Activated naive CD8-positive, alpha-beta T cell treated with anti-CD3 and anti-CD28 coated beads, Interleukin-2, amount 10 ng/mL, durations not matched to agents 7 days and 5 days (primary cell): ENCODE measurements at regions not wholly inside any gene's neighbourhood (a gene's known extent, or its start where the extent isn't known, plus 50 kb on each side); places are given as distances from the start of the nearest gene placed in this dataset.

Experiments
- ATAC-seq: fragments of 150-1000 bp; cut with Tn5 transposase; one replicate; pipeline ENCODE4 v1.10.0; 2021; ENCODE audit warnings: low read depth, moderate library complexity
- POLR2A ChIA-PET: fragments of 350-600 bp; sonication (Branson Sonifier 250); formaldehyde crosslinking; loops from one replicate; lab custom pipeline; 2021; ENCODE audit warnings: antibody characterized with exemption; lab: Charles Lee
- DNase-seq: peaks from one replicate; pipeline ENCODE4 v3.0.0; 2021
- H3K27ac Mint-ChIP-seq: one replicate; pipeline ENCODE4 v1.8.0; 2022; ENCODE audit warnings: mild to moderate bottlenecking, mixed read lengths
- H3K27me3 Mint-ChIP-seq: one replicate; pipeline ENCODE4 v1.8.0; 2022; ENCODE audit warnings: mild to moderate bottlenecking, moderate library complexity, mixed read lengths
- H3K36me3 Mint-ChIP-seq: one replicate; pipeline ENCODE4 v1.8.0; 2021; ENCODE audit warnings: mild to moderate bottlenecking, mixed read lengths
- H3K4me1 Mint-ChIP-seq: one replicate; pipeline ENCODE4 v1.8.0; 2021; ENCODE audit warnings: mixed read lengths
- H3K4me3 Mint-ChIP-seq: one replicate; pipeline ENCODE4 v1.8.0; 2022; ENCODE audit warnings: mild to moderate bottlenecking, moderate library complexity, mixed read lengths
- H3K9me3 Mint-ChIP-seq: one replicate; pipeline ENCODE4 v1.8.0; 2021; ENCODE audit warnings: mixed read lengths

- H3K27me3 Mint-ChIP-seq: peaks cover 4% of the 10 kb centered on the region
- ATAC-seq (no peak), DNase-seq (no peak)
- POLR2A ChIA-PET: no interaction called here
- no peak overlapping the region for H3K27ac Mint-ChIP-seq
- no peak overlapping the region for H3K4me3 Mint-ChIP-seq
- H3K9me3 Mint-ChIP-seq: peaks cover 2% of the 10 kb centered on the region
- H3K36me3 Mint-ChIP-seq: peaks cover 14% of the 10 kb centered on the region
- H3K4me1 Mint-ChIP-seq: peaks cover 39% of the 10 kb centered on the region
Measured at GRCh38 chr10:129098517-129098916, 368.5 kb upstream of the MGMT start.

- peaks cover 43% of the 10 kb centered on the region for H3K4me1 Mint-ChIP-seq
- POLR2A ChIA-PET: no interaction called here
- H3K9me3 Mint-ChIP-seq: peaks cover 2% of the 10 kb centered on the region
- DNase-seq: no peak
- peaks cover 4% of the 10 kb centered on the region for H3K27me3 Mint-ChIP-seq
- H3K36me3 Mint-ChIP-seq: peaks cover 14% of the 10 kb centered on the region
- no peak for ATAC-seq
- no peak overlapping the region for H3K4me3 Mint-ChIP-seq
- no peak overlapping the region for H3K27ac Mint-ChIP-seq
Measured at GRCh38 chr10:129099486-129099885, 367.6 kb upstream of the MGMT start.

GRCh38 chr10:129099992-129100391, 367.0 kb upstream of the MGMT start:
- Mint-ChIP-seq H3K27me3 (peaks cover 4% of the 10 kb centered on the region), H3K27ac (peak overlapping the region; percentile 6), H3K4me1 (peaks cover 48% of the 10 kb centered on the region), H3K9me3 (peaks cover 2% of the 10 kb centered on the region), H3K4me3 (no peak overlapping the region), H3K36me3 (peaks cover 14% of the 10 kb centered on the region)
- DNase-seq: no peak
- POLR2A ChIA-PET: no interaction called here
- no peak for ATAC-seq

- peak overlapping the region; percentile 58 for H3K4me3 Mint-ChIP-seq
- peaks cover 14% of the 10 kb centered on the region for H3K36me3 Mint-ChIP-seq
- POLR2A ChIA-PET: interaction anchor here (0.8 to 1.0 kb wide), 3 partner anchors 44 to 65 kb away, joined by 3 read pairs; no protein-coding TSS in a partner anchor
- H3K9me3 Mint-ChIP-seq: peaks cover 2% of the 10 kb centered on the region
- DNase-seq (peak; percentile 43), ATAC-seq (peak; percentile 74)
- H3K27me3 Mint-ChIP-seq: peaks cover 4% of the 10 kb centered on the region
- H3K4me1 Mint-ChIP-seq: peaks cover 52% of the 10 kb centered on the region
- peak overlapping the region; percentile 84 for H3K27ac Mint-ChIP-seq
Measured at GRCh38 chr10:129101232-129101980, 365.6 kb upstream of the MGMT start.

GRCh38 chr10:129102906-129103693, 363.9 kb upstream of the MGMT start:
- Mint-ChIP-seq H3K4me1 (peaks cover 47% of the 10 kb centered on the region), H3K9me3 (peaks cover 2% of the 10 kb centered on the region), H3K4me3 (no peak overlapping the region), H3K27me3 (no peaks in the 10 kb centered on the region), H3K36me3 (peaks cover 14% of the 10 kb centered on the region), H3K27ac (peak overlapping the region; percentile 55)
- ATAC-seq: no peak
- POLR2A ChIA-PET: interaction anchor here (1.4 kb wide), 1 partner anchor 45 kb away, joined by 3 read pairs; no protein-coding TSS in a partner anchor
- DNase-seq: no peak

- ATAC-seq (no peak), DNase-seq (no peak)
- POLR2A ChIA-PET: no interaction called here
- Mint-ChIP-seq H3K4me1 (peaks cover 42% of the 10 kb centered on the region), H3K36me3 (peaks cover 14% of the 10 kb centered on the region), H3K9me3 (peaks cover 2% of the 10 kb centered on the region), H3K27ac (peak overlapping the region; percentile 45), H3K4me3 (no peak overlapping the region), H3K27me3 (no peaks in the 10 kb centered on the region)
Measured at GRCh38 chr10:129104266-129105045, 362.6 kb upstream of the MGMT start.

GRCh38 chr10:129105266-129105665, 361.8 kb upstream of the MGMT start:
- DNase-seq: no peak
- H3K9me3 Mint-ChIP-seq: peaks cover 2% of the 10 kb centered on the region
- peaks cover 10% of the 10 kb centered on the region for H3K36me3 Mint-ChIP-seq
- H3K4me1 Mint-ChIP-seq: peaks cover 42% of the 10 kb centered on the region
- POLR2A ChIA-PET: no interaction called here
- peak overlapping the region; percentile 42 for H3K4me3 Mint-ChIP-seq
- no peaks in the 10 kb centered on the region for H3K27me3 Mint-ChIP-seq
- no peak for ATAC-seq
- H3K27ac Mint-ChIP-seq: peak overlapping the region; percentile 64

GRCh38 chr10:129106314-129106713, 360.7 kb upstream of the MGMT start:
- POLR2A ChIA-PET: no interaction called here
- no peaks in the 10 kb centered on the region for H3K27me3 Mint-ChIP-seq
- peaks cover 33% of the 10 kb centered on the region for H3K4me1 Mint-ChIP-seq
- DNase-seq (no peak), ATAC-seq (no peak)
- peaks cover 2% of the 10 kb centered on the region for H3K9me3 Mint-ChIP-seq
- no peak overlapping the region for H3K4me3 Mint-ChIP-seq
- H3K36me3 Mint-ChIP-seq: peaks cover 5% of the 10 kb centered on the region
- H3K27ac Mint-ChIP-seq: no peak overlapping the region

GRCh38 chr10:129107525-129107924, 359.5 kb upstream of the MGMT start:
- Mint-ChIP-seq H3K4me1 (peaks cover 21% of the 10 kb centered on the region), H3K27me3 (no peaks in the 10 kb centered on the region), H3K9me3 (no peaks in the 10 kb centered on the region), H3K27ac (no peak overlapping the region), H3K4me3 (no peak overlapping the region), H3K36me3 (no peaks in the 10 kb centered on the region)
- POLR2A ChIA-PET: no interaction called here
- ATAC-seq (no peak), DNase-seq (no peak)

- DNase-seq (no peak), ATAC-seq (no peak)
- POLR2A ChIA-PET: no interaction called here
- Mint-ChIP-seq H3K4me3 (no peak overlapping the region), H3K9me3 (no peaks in the 10 kb centered on the region), H3K27me3 (no peaks in the 10 kb centered on the region), H3K27ac (no peak overlapping the region), H3K4me1 (peaks cover 14% of the 10 kb centered on the region), H3K36me3 (no peaks in the 10 kb centered on the region)
Measured at GRCh38 chr10:129108378-129108777, 358.7 kb upstream of the MGMT start.

- ATAC-seq (no peak), DNase-seq (no peak)
- Mint-ChIP-seq H3K4me1 (peaks cover 12% of the 10 kb centered on the region), H3K27ac (no peak overlapping the region), H3K36me3 (no peaks in the 10 kb centered on the region), H3K9me3 (no peaks in the 10 kb centered on the region), H3K27me3 (no peaks in the 10 kb centered on the region), H3K4me3 (no peak overlapping the region)
- POLR2A ChIA-PET: no interaction called here
Measured at GRCh38 chr10:129108994-129109393, 358.0 kb upstream of the MGMT start.

- H3K27ac Mint-ChIP-seq: no peak overlapping the region
- no peak overlapping the region for H3K4me3 Mint-ChIP-seq
- no peaks in the 10 kb centered on the region for H3K4me1 Mint-ChIP-seq
- H3K36me3 Mint-ChIP-seq: no peaks in the 10 kb centered on the region
- POLR2A ChIA-PET: no interaction called here
- no peaks in the 10 kb centered on the region for H3K9me3 Mint-ChIP-seq
- no peaks in the 10 kb centered on the region for H3K27me3 Mint-ChIP-seq
- ATAC-seq (no peak), DNase-seq (no peak)
Measured at GRCh38 chr10:129110780-129111179, 356.3 kb upstream of the MGMT start.

GRCh38 chr10:129111922-129112321, 355.1 kb upstream of the MGMT start:
- ATAC-seq (no peak), DNase-seq (no peak)
- Mint-ChIP-seq H3K4me3 (no peak overlapping the region), H3K27ac (no peak overlapping the region), H3K27me3 (no peaks in the 10 kb centered on the region), H3K36me3 (no peaks in the 10 kb centered on the region), H3K4me1 (no peaks in the 10 kb centered on the region), H3K9me3 (peaks cover under 1% of the 10 kb centered on the region)
- POLR2A ChIA-PET: no interaction called here
